ENCODE measurements at regions not wholly inside any gene's neighbourhood (a gene's known extent, or its start where the extent isn't known, plus 50 kb on each side); places are given as distances from the start of the nearest gene placed in this dataset.
"Not testable (repeated sequence)": the region's sequence is repeated elsewhere in the genome, so short reads cannot be mapped to it uniquely, and the experiment has no call there.

GRCh38 chr14:22281447-22281874, 307.6 kb downstream of the DAD1 start:
- H3K27ac ChIP-seq (ENCODE audit: low read depth, low read length); H3K4me3 ChIP-seq (replicated peaks in 1 of 2; ENCODE audit: low read depth in 1 of 2, low read length in 2 of 2); intact Hi-C loops (cut with micrococcal nuclease); BruUV-seq (replicated peaks); POLR2A ChIA-PET; H3K4me2 ChIP-seq (ENCODE audit: low read length); H4K20me1 ChIP-seq (ENCODE audit: insufficient read depth); RAD21 ChIA-PET (ENCODE audit: low non-redundant PET in 1 of 2, low total read pairs in 2 of 2, uncharacterized antibody in 2 of 2, unreplicated experiment in 2 of 2); H3K9me2 ChIP-seq (ENCODE audit: insufficient read depth); H3K79me2 ChIP-seq (ENCODE audit: insufficient read depth, low read length); H3K36me3 ChIP-seq (ENCODE audit: control insufficient read depth in 1 of 2, insufficient read depth in 2 of 2, low read length in 2 of 2); H2AFZ ChIP-seq (ENCODE audit: low read depth, low read length, poor library complexity, severe bottlenecking); H3K9me3 ChIP-seq (ENCODE audit: control insufficient read depth in 1 of 2, insufficient read depth in 1 of 2, low read depth in 1 of 2, low read length in 2 of 2); ATAC-seq; DNase-seq (ENCODE audit: low read depth, low spot score); H3K4me1 ChIP-seq (ENCODE audit: control insufficient read depth in 1 of 2, insufficient read depth in 2 of 2, low read length in 2 of 2); H3K9ac ChIP-seq (ENCODE audit: low read length): not testable (repeated sequence)
- peaks cover 22% of the 10 kb centered on the region for H3K27me3 ChIP-seq (ENCODE audit: insufficient read depth, low read length)
- CTCF ChIA-PET = interaction anchor here (1.1 to 1.2 kb wide), 2 partner anchors 10 to 39 kb away, joined by 3 read pairs; no protein-coding TSS in a partner anchor

GRCh38 chr14:22280497-22281316, 308.3 kb downstream of the DAD1 start:
- peaks cover 29% of the 10 kb centered on the region for H3K27me3 ChIP-seq (ENCODE audit: insufficient read depth, low read length)
- H3K79me2 ChIP-seq (ENCODE audit: insufficient read depth, low read length) = no peaks in the 10 kb centered on the region
- ChIA-PET RAD21 (ENCODE audit: low non-redundant PET in 1 of 2, low total read pairs in 2 of 2, uncharacterized antibody in 2 of 2, unreplicated experiment in 2 of 2) (no interaction called here), CTCF (interaction anchor here (1.1 to 1.5 kb wide), 5 partner anchors 8 to 363 kb away, joined by 3 to 4 read pairs (median 3); no protein-coding TSS in a partner anchor), POLR2A (no interaction called here)
- no peak overlapping the region for H3K4me3 ChIP-seq (replicated peaks in 1 of 2; ENCODE audit: low read depth in 1 of 2, low read length in 2 of 2)
- H2AFZ ChIP-seq (ENCODE audit: low read depth, low read length, poor library complexity, severe bottlenecking) = no peak overlapping the region
- H4K20me1 ChIP-seq (ENCODE audit: insufficient read depth) = no peaks in the 10 kb centered on the region
- intact Hi-C loops (cut with micrococcal nuclease) = no loop called here
- no peaks in the 10 kb centered on the region for H3K4me1 ChIP-seq (ENCODE audit: control insufficient read depth in 1 of 2, insufficient read depth in 2 of 2, low read length in 2 of 2)
- no peaks in the 10 kb centered on the region for H3K9me3 ChIP-seq (ENCODE audit: control insufficient read depth in 1 of 2, insufficient read depth in 1 of 2, low read depth in 1 of 2, low read length in 2 of 2)
- H3K4me2 ChIP-seq (ENCODE audit: low read length) = no peak overlapping the region
- no peak for ATAC-seq
- H3K36me3 ChIP-seq (ENCODE audit: control insufficient read depth in 1 of 2, insufficient read depth in 2 of 2, low read length in 2 of 2) = no peaks in the 10 kb centered on the region
- TF ChIP-seq SRF (IDR thresholded peaks at IDR 0.05; ENCODE audit: low read depth) (no peak), REST (IDR thresholded peaks at IDR 0.05; ENCODE audit: low read depth) (no peak), ZFX (IDR thresholded peaks at IDR 0.05) (no peak), POLR2AphosphoS5 (IDR thresholded peaks at IDR 0.05; ENCODE audit: low read depth, low read length) (no peak), CBX3 (IDR thresholded peaks at IDR 0.05; ENCODE audit: low read depth) (no peak), YY1 (IDR thresholded peaks at IDR 0.05; ENCODE audit: extremely low read depth, insufficient replicate concordance, low read depth, low read length) (no peak), RAD21 (IDR thresholded peaks at IDR 0.05; ENCODE audit: low read depth) (no peak), JUND (IDR thresholded peaks at IDR 0.05) (no peak), SP1 (IDR thresholded peaks at IDR 0.05; ENCODE audit: low read depth) (no peak), ATF3 (IDR thresholded peaks at IDR 0.05) (no peak), POLR2A (IDR thresholded peaks at IDR 0.05; ENCODE audit: borderline replicate concordance, extremely low read depth, insufficient read depth, insufficient read length) (no peak)
- TF ChIP-seq, protein P1, sequence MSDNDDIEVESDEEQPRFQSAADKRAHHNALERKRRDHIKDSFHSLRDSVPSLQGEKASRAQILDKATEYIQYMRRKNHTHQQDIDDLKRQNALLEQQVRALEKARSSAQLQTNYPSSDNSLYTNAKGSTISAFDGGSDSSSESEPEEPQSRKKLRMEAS (IDR thresholded peaks at IDR 0.05) = no peak
- TF ChIP-seq, protein P2, sequence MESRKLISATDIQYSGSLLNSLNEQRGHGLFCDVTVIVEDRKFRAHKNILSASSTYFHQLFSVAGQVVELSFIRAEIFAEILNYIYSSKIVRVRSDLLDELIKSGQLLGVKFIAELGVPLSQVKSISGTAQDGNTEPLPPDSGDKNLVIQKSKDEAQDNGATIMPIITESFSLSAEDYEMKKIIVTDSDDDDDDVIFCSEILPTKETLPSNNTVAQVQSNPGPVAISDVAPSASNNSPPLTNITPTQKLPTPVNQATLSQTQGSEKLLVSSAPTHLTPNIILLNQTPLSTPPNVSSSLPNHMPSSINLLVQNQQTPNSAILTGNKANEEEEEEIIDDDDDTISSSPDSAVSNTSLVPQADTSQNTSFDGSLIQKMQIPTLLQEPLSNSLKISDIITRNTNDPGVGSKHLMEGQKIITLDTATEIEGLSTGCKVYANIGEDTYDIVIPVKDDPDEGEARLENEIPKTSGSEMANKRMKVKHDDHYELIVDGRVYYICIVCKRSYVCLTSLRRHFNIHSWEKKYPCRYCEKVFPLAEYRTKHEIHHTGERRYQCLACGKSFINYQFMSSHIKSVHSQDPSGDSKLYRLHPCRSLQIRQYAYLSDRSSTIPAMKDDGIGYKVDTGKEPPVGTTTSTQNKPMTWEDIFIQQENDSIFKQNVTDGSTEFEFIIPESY (IDR thresholded peaks at IDR 0.05; ENCODE audit: extremely low read depth, insufficient replicate concordance, low read length) = no peak
- no peaks in the 10 kb centered on the region for H3K9me2 ChIP-seq (ENCODE audit: insufficient read depth)
- no peak overlapping the region for H3K9ac ChIP-seq (ENCODE audit: low read length)
- H3K27ac ChIP-seq (ENCODE audit: low read depth, low read length) = no peak overlapping the region
- no TSS peak for BruUV-seq (replicated peaks)
- no peak for DNase-seq (ENCODE audit: low read depth, low spot score)
